ENCODE measurements at regions not wholly inside any gene's neighbourhood (a gene's known extent, or its start where the extent isn't known, plus 50 kb on each side); places are given as distances from the start of the nearest gene placed in this dataset.
A peak's percentile ranks its signal among the peaks of the same experiment; 100 is the strongest.

- H3K4me3 ChIP-seq (ENCODE audit: control insufficient read depth, low read depth, low read length): no peak overlapping the region
- TF ChIP-seq CTCF (conservative IDR thresholded peaks at IDR 0.05; ENCODE audit: control insufficient read depth, insufficient read depth, low read depth, low read length): no peak
- no peak for DNase-seq (ENCODE audit: low read depth)
These were observed 659.6 kb upstream of the INTU start for GRCh38 chr4:126973201-126973600.

GRCh38 chr4:126976850-126977632 lies 655.7 kb upstream of the INTU start:
- no peak for DNase-seq (ENCODE audit: low read depth)
- no peak for TF ChIP-seq CTCF (conservative IDR thresholded peaks at IDR 0.05; ENCODE audit: control insufficient read depth, insufficient read depth, low read depth, low read length)
- no peak overlapping the region for H3K4me3 ChIP-seq (ENCODE audit: control insufficient read depth, low read depth, low read length)

GRCh38 chr4:126986005-126986404 lies 646.8 kb upstream of the INTU start:
- no peak for DNase-seq (ENCODE audit: low read depth)
- H3K4me3 ChIP-seq (ENCODE audit: control insufficient read depth, low read depth, low read length): no peak overlapping the region
- TF ChIP-seq CTCF (conservative IDR thresholded peaks at IDR 0.05; ENCODE audit: control insufficient read depth, insufficient read depth, low read depth, low read length): no peak

GRCh38 chr4:126986828-126987227 lies 645.9 kb upstream of the INTU start:
- TF ChIP-seq CTCF (conservative IDR thresholded peaks at IDR 0.05; ENCODE audit: control insufficient read depth, insufficient read depth, low read depth, low read length): no peak
- H3K4me3 ChIP-seq (ENCODE audit: control insufficient read depth, low read depth, low read length): no peak overlapping the region
- DNase-seq (ENCODE audit: low read depth): peak; percentile 59

GRCh38 chr4:126991965-126992364 lies 640.8 kb upstream of the INTU start:
- peak; percentile 29 for DNase-seq (ENCODE audit: low read depth)
- H3K4me3 ChIP-seq (ENCODE audit: control insufficient read depth, low read depth, low read length): no peak overlapping the region
- no peak for TF ChIP-seq CTCF (conservative IDR thresholded peaks at IDR 0.05; ENCODE audit: control insufficient read depth, insufficient read depth, low read depth, low read length)

GRCh38 chr4:126992910-126993309 lies 639.8 kb upstream of the INTU start:
- DNase-seq (ENCODE audit: low read depth): no peak
- H3K4me3 ChIP-seq (ENCODE audit: control insufficient read depth, low read depth, low read length): no peak overlapping the region
- no peak for TF ChIP-seq CTCF (conservative IDR thresholded peaks at IDR 0.05; ENCODE audit: control insufficient read depth, insufficient read depth, low read depth, low read length)
